K562 (cell line): ENCODE measurements at regions not wholly inside any gene's neighbourhood (a gene's known extent, or its start where the extent isn't known, plus 50 kb on each side); places are given as distances from the start of the nearest gene placed in this dataset.

Experiments
- GABPA ChIP-seq: fragments of 200-800 bp; sonication (Bioruptor generic); conservative IDR thresholded peaks from 2 replicates; pipeline ENCODE4 v1.6.1; 2016; ENCODE audit warnings: low read depth, missing genetic modification characterization, missing compliant biosample characterization
- GABPB1 ChIP-seq: sonication (generic); formaldehyde crosslinking; IDR thresholded peaks from 2 replicates; pipeline ENCODE4 v1.8.0; 2022; ENCODE audit warnings: mild to moderate bottlenecking, missing genetic modification reagents
- KAT7 ChIP-seq: sonication (generic); formaldehyde crosslinking; IDR thresholded peaks from 2 replicates; pipeline ENCODE4 v1.8.0; 2022; ENCODE audit warnings: missing genetic modification reagents, mild to moderate bottlenecking, borderline replicate concordance
- PHF20 ChIP-seq: fragments of 450-650 bp; IDR thresholded peaks from 2 replicates; pipeline ENCODE4 v1.6.1; 2018; ENCODE audit not compliant: partially characterized antibody
- POLR2A ChIP-seq: fragments of 450-650 bp; conservative IDR thresholded peaks from 2 replicates; pipeline ENCODE4 v1.6.1; 2016
- TFAP4 ChIP-seq: sonication (generic); formaldehyde crosslinking; IDR thresholded peaks from 2 replicates; pipeline ENCODE4 v1.8.0; 2022; ENCODE audit warnings: missing genetic modification reagents, mild to moderate bottlenecking, moderate library complexity, borderline replicate concordance
- THAP12 ChIP-seq: fragments of 250-450 bp; sonication (Bioruptor Pico); IDR thresholded peaks from 2 replicates; pipeline ENCODE4 v1.9.0; 2021; ENCODE audit warnings: mild to moderate bottlenecking, inconsistent platforms
- YY1 ChIP-seq, 3 experiments: IDR thresholded peaks; 2 replicates each; pipeline ENCODE4 v1.6.1; 2011; ENCODE audit warnings: low read length in 2 of 3, mild to moderate bottlenecking in 2 of 3, moderate library complexity in 2 of 3, borderline replicate concordance in 1 of 3, control low read depth in 1 of 3, low read depth in 1 of 3; ENCODE audit not compliant: insufficient read depth in 3 of 3, insufficient replicate concordance in 2 of 3, control insufficient read depth in 1 of 3, insufficient read length in 1 of 3; ENCODE audit errors: extremely low read depth in 1 of 3
- ZNF318 ChIP-seq, 2 experiments: fragments of 450-650 bp; IDR thresholded peaks; 2 replicates each; pipeline ENCODE4 v1.6.1; 2016; ENCODE audit warnings: mild to moderate bottlenecking in 2 of 2, borderline replicate concordance in 1 of 2, low read depth in 1 of 2, moderate library complexity in 1 of 2
- ZNF384 ChIP-seq: IDR thresholded peaks from 2 replicates; pipeline ENCODE4 v1.6.1; 2012; ENCODE audit warnings: low read depth, low read length, improper control_type of control experiment

GRCh38 chr6:100247123-100247522 lies 217.6 kb downstream of the SIM1 start:
- TF ChIP-seq GABPB1 (CRISPR knock-in tag) = no peak
- TF ChIP-seq ZNF384 = no peak
- no peak for TF ChIP-seq POLR2A
- TF ChIP-seq PHF20 = no peak
- no peak for TF ChIP-seq TFAP4 (CRISPR knock-in tag)
- TF ChIP-seq KAT7 = no peak
- no peak for TF ChIP-seq GABPA (tag)
- no peak for TF ChIP-seq THAP12 (CRISPR knock-in tag)
- no peak for TF ChIP-seq YY1 (IDR thresholded peaks at IDR 0.05; ENCODE audit: borderline replicate concordance in 1 of 3, control insufficient read depth in 1 of 3, extremely low read depth in 1 of 3, insufficient read depth in 3 of 3, insufficient read length in 1 of 3, insufficient replicate concordance in 2 of 3, low read depth in 1 of 3, low read length in 2 of 3)
- no peak for TF ChIP-seq ZNF318 (IDR thresholded peaks at IDR 0.05; ENCODE audit: borderline replicate concordance in 1 of 2, low read depth in 1 of 2)
